ENCODE measurements at regions not wholly inside any gene's neighbourhood (a gene's known extent, or its start where the extent isn't known, plus 50 kb on each side); places are given as distances from the start of the nearest gene placed in this dataset.
A peak's percentile ranks its signal among the peaks of the same experiment; 100 is the strongest.

- no peak for DNase-seq
These were observed 129.0 kb downstream of the TAF11L14 start for GRCh38 chr5:17763301-17763700.

GRCh38 chr5:17766031-17766430, 131.8 kb downstream of the TAF11L14 start:
- DNase-seq = peak; percentile 50

DNA sequence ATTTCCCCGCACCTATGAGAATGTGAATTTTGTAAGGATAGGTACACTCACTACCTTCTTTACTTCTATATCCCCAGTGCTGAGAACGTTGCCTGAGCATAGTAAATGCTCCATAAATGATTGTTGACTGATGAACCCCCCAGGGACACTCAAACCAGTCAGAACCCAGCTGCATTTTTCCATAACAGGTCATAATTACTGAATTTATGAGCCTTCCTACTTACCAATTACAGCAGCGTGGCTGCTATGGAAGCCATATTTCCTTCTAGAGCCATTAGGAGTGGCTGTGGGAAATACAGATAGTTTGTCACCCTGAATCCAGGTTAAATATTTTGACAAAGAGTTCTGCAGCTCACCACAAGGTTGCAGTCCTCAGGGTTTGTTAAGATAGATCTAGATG, 135.0 kb downstream of the TAF11L14 start:
- DNase-seq = no peak

DNA sequence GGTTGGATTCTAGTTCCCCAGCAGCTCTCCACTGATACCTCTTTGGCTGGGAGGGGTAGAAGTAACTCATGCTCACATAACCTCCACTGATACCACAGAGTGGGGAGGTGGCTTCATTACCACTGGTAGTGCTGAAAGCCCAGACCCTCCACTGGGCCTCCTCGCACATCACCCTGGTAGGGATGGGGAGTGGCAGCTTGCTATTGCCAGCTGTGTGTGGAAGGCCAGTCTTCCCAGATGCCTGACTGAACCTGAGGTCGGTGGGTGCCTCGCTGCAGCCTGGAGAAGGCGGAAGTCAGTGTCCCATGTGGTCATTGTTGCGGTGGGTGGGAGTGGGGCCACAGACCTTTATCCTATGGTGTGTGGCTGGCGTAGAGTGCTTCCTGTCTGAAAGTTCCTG, 138.0 kb downstream of the TAF11L14 start:
- no peak for DNase-seq

DNA sequence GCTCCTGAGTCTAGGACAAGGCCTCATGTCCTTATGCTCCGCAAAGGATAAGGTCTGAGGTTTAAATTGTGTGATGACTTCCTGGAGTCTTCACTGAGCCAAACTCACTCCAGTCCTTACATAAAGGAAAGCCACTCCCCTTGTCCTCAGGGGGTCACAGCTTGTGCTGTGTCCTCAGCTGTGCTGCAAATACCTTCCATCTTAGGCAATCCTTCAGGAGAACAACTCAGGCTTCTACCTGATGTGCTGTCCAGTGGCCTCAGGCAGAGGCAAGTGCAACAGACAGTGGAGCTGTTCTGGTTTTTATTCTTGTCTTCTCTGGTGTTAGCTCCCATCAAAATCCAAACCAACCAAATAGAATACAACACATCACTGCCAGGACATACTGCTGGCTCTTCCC, 151.5 kb downstream of the TAF11L14 start:
- DNase-seq = no peak

DNA sequence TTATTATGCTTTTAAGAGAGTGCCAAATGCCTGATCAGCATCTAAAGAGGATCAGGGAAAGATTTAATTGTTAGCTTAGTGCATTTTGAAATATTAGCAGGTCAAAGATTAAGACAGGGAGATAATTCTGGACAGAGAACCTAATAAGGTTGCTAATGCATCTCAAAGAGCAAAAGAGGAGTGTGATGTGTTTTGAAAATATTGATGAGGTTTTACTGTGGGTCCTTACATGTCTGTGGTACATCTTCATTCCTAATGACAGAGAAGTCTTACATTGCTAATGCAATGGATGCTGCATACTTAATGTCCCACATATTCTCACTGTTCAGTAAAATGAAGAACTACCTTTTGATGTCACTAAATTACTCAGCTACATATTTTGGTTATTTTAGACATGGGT, 154.1 kb downstream of the TAF11L14 start:
- no peak for DNase-seq

DNA sequence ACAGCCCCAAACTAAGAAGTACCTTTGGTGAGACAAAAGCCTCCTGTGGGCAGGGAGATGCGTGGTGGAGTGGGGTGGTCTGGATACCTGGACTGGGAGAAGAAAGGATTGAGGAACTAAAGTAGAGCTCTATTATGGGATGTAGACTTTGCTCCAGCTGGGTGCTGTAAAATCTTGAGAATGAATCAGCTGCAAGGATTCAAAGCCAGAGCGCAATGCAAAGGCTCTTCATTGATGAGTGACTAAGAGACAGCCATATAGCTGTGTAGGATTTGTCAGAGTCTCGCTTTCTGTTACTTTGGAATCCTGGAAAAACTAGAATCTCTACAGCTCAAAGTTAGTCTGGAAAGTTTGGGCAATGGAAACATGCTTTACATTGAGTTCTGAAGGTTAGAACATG, 159.9 kb downstream of the TAF11L14 start:
- no peak for DNase-seq

DNA sequence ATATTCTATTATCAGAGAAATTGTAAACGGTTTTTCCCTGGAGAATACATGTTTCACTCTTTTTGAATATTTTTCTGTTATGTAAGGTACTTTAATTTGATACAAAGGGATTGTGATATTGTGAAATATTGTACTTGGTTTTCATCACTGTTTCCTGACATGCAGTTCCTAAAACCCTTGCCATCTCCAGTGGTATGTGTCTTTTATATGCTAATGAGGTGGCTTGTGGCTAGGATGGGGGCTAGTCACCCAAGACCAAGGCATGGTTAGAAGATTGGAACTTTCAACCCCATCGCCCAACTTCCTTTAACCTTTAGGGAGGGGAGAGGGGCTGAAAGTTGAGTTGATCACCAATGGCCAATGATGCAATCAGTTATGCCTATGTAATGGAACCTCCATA, 160.6 kb downstream of the TAF11L14 start:
- peak; percentile 1 for DNase-seq

DNA sequence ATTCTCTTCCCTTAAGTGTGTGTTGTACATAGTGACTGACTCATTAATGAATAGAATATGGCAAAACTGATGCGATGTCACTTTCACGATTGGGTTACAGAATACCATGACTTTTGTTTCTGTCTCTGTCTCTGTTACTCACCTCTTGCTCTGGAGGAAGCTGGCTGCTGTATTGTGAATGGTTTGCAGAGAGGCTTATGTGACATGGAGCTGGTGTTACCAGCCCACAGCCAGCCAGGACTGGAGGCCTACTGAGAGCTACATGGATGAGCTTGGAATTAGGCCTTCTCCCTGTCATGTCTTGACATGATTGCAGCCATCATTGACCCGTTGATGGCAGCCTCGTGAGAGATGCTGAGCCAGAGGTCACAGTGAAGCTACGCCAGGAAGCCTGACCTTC, 161.9 kb downstream of the TAF11L14 start:
- DNase-seq = no peak

DNA sequence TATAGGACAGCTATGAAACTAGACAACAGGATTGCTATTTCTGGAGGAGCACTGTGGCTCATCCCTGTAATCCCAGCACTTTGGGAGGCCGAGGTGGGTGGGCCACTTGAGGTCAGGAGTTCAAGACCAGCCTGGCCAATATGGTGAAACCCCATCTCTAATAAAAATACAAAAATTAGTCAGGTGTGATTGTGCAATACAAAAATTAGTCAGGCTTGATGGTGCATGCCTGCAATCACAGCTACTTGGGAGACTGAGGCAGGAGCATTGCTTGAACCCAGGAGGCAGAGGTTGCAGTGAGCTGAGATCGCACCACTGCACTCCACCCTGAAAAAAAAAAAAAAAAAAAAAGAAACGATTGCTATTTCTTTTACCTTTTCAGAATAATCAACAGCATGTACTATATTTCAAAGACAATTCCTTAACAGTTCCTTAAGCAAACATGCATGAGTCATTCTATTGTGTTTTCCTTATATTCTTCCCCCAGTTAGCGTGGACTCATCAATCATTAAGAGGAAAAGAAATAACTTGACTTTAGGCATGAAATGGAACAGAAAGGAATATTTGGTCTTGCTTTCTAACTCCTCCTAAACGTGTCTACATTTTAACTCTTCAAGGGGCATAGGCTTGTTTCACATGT, 162.6 kb downstream of the TAF11L14 start:
- no peak for DNase-seq

GRCh38 chr5:17799521-17799920, 165.3 kb downstream of the TAF11L14 start:
- DNase-seq = no peak

- DNase-seq = no peak
These were observed 167.3 kb downstream of the TAF11L14 start for GRCh38 chr5:17801595-17801994.

- no peak for DNase-seq
These were observed 168.0 kb downstream of the TAF11L14 start for GRCh38 chr5:17802256-17802655.

- DNase-seq = no peak
These were observed 169.7 kb downstream of the TAF11L14 start for GRCh38 chr5:17803971-17804370.

- DNase-seq = no peak
These were observed 171.1 kb downstream of the TAF11L14 start for GRCh38 chr5:17805227-17805825.

DNA sequence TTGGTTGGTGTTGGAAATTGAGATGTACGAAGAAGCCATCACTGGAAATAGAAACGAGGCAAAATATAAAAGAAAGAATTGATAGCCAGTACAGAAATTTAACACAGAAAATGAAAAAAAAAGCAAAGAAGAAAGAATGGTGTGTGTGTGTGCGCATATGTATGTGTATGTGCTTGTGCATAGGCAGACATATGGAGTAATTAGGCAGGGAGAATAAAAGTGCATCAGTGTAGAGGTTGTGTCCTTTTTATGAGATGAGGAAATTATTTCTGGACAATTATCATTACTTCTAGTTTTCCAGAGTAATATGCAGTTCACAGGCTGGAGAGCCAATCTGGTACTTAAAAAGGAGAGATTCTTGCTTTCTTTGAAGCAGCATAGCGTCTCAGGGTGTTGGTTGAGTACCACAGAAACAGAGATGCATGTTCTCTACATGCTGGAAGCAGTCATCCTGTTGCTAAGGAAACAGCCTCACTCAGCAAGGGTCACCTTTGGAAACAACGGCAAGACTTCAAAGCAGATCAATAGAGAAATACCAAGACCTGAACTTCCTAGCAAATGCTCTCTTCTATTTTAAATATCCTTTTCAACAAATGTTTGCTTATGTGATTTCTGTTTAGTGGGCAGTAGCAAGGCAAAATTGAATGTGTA, 172.7 kb downstream of the TAF11L14 start:
- no peak for DNase-seq

- no peak for DNase-seq
These were observed 174.3 kb downstream of the TAF11L14 start for GRCh38 chr5:17808566-17808965.

DNA sequence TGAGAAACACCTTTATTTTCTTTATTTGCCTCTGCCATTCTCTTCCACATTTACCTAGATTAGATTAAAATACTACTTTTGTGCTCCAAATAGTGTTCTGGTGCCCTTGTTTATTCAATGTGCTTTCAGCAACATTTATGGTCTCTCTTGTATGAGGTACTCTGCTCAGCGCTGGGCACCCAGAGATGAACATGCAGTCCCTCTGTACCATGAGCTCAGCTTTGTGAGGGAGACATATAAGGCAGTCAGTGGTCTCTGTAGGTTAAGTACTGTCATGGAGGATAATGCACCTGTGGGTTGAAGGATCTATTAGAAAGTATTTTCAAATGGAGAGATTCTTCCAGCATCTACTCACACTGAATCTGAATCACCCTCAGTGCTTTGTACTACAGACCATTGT, 176.5 kb downstream of the TAF11L14 start:
- DNase-seq = no peak

DNA sequence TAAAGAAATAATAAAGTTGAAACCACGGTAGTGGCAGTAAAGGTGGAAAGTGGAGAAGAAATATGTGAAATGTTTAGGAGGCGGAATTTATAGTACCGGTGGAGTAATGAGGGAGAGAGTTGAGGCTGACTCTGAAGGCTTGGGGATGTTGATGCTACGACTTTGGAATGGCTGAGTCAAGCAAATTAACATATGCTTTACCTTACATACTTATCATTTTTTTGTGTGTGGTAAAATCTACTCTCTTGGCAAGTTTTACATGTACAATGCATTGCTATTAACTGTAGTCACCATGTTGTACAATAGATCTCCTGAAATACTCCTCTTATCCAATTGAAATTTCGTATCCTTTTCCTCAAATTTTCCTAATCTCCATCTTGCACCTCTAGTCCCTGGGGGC, 179.0 kb downstream of the TAF11L14 start:
- DNase-seq = no peak

GRCh38 chr5:17816505-17816904, 182.2 kb downstream of the TAF11L14 start:
- DNase-seq = no peak

- DNase-seq = no peak
These were observed 182.7 kb downstream of the TAF11L14 start for GRCh38 chr5:17816944-17817343.

DNA sequence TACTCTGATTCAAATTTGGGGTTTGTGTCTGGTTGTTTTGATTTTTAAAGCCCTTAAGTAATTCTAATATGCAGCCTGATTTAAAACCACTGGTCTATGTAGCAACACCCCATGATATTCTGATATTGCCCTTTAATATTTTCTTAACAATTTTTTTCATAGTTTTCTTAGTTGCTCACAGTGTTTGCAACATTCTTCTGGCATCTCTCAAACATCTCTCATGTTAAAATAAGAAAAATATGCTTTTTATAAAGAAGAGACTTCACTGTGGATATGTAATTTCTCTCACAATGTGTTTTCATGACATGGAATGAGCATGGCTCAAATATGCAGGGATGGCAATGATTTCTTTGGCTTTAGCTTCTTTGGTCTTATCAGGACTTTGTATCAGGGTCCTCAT, 183.7 kb downstream of the TAF11L14 start:
- no peak for DNase-seq

GRCh38 chr5:17819783-17820182, 185.5 kb downstream of the TAF11L14 start:
- no peak for DNase-seq

GRCh38 chr5:17828681-17829080, 194.4 kb downstream of the TAF11L14 start:
- DNase-seq = no peak

GRCh38 chr5:17829456-17829855, 195.2 kb downstream of the TAF11L14 start:
- no peak for DNase-seq

Measured in inflammatory macrophage treated with lipopolysaccharide for 4 hours (primary cell).